Suppressor macrophage (primary cell): ENCODE measurements at regions not wholly inside any gene's neighbourhood (a gene's known extent, or its start where the extent isn't known, plus 50 kb on each side); places are given as distances from the start of the nearest gene placed in this dataset.

ENCODE experiments used
- DNase-seq, 4 experiments: peaks; one replicate each; pipeline ENCODE4 v3.0.0-alpha.2; 2020 to 2022

GRCh38 chr11:32318071-32319055 lies 117.0 kb downstream of the WT1 start:
- no peak for DNase-seq

- DNase-seq: no peak
Observed at GRCh38 chr11:32323814-32324130, 111.6 kb downstream of the WT1 start.

GRCh38 chr11:32325187-32325586 lies 110.2 kb downstream of the WT1 start:
- DNase-seq: no peak

- DNase-seq: no peak
Observed at GRCh38 chr11:32325725-32326124, 109.6 kb downstream of the WT1 start.

- no peak for DNase-seq
Observed at GRCh38 chr11:32326522-32326921, 108.8 kb downstream of the WT1 start.

- DNase-seq: no peak
Observed at GRCh38 chr11:32328392-32328791, 106.9 kb downstream of the WT1 start.

- DNase-seq: no peak
Observed at GRCh38 chr11:32331098-32331497, 104.2 kb downstream of the WT1 start.

- no peak for DNase-seq
Observed at GRCh38 chr11:32331792-32332191, 103.5 kb downstream of the WT1 start.

- no peak for DNase-seq
Observed at GRCh38 chr11:32332990-32333319, 102.4 kb downstream of the WT1 start.

- DNase-seq: peak; percentile 58 to 79 (median 70)
Observed at GRCh38 chr11:32333320-32333991, 101.9 kb downstream of the WT1 start.

GRCh38 chr11:32334822-32335221 lies 100.5 kb downstream of the WT1 start:
- DNase-seq: peak; percentile 11 to 41 (median 30)
